ENCODE measurements at regions not wholly inside any gene's neighbourhood (a gene's known extent, or its start where the extent isn't known, plus 50 kb on each side); places are given as distances from the start of the nearest gene placed in this dataset.
"Not testable (repeated sequence)": the region's sequence is repeated elsewhere in the genome, so short reads cannot be mapped to it uniquely, and the experiment has no call there.

DNA sequence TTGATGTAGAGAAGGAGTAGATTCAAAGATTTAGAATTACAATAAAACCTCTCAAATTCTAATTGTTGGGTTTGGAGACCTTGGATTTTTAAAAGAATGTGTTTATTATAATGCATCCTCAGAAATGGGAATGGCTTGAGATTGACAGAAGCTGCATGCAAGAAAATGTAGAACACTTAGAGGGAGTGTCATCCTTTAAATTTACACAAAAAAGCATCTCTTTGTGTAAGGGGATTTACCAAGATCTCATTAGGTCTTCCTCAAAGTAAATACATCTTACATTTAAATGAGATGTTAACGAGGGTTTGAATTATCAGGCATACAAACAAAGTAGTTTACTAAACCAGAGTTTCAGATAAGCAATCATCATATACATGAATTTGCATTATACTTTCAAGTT is 615.0 kb downstream of the FAM133A start:
- no peaks in the 10 kb centered on the region for H3K9me3 ChIP-seq
- TF ChIP-seq, protein P1, sequence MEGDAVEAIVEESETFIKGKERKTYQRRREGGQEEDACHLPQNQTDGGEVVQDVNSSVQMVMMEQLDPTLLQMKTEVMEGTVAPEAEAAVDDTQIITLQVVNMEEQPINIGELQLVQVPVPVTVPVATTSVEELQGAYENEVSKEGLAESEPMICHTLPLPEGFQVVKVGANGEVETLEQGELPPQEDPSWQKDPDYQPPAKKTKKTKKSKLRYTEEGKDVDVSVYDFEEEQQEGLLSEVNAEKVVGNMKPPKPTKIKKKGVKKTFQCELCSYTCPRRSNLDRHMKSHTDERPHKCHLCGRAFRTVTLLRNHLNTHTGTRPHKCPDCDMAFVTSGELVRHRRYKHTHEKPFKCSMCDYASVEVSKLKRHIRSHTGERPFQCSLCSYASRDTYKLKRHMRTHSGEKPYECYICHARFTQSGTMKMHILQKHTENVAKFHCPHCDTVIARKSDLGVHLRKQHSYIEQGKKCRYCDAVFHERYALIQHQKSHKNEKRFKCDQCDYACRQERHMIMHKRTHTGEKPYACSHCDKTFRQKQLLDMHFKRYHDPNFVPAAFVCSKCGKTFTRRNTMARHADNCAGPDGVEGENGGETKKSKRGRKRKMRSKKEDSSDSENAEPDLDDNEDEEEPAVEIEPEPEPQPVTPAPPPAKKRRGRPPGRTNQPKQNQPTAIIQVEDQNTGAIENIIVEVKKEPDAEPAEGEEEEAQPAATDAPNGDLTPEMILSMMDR (IDR thresholded peaks at IDR 0.05) = no peak
- TF ChIP-seq POLR2A (IDR thresholded peaks at IDR 0.05) (no peak), EP300 (IDR thresholded peaks at IDR 0.05) (no peak), POLR2AphosphoS5 (IDR thresholded peaks at IDR 0.05) (no peak)
- intact Hi-C loops (cut with DNase I) = no loop called here
- H3K27me3 ChIP-seq = no peaks in the 10 kb centered on the region
- H3K4me3 ChIP-seq = no peak overlapping the region
- no peak overlapping the region for H3K27ac ChIP-seq
- WGBS, 2 donors = 19 to 41% methylated on average over 1 of the region's 1 CpG
- H3K4me1 ChIP-seq = no peaks in the 10 kb centered on the region
- H3K36me3 ChIP-seq = no peaks in the 10 kb centered on the region
- DNase-seq = no peak

DNA sequence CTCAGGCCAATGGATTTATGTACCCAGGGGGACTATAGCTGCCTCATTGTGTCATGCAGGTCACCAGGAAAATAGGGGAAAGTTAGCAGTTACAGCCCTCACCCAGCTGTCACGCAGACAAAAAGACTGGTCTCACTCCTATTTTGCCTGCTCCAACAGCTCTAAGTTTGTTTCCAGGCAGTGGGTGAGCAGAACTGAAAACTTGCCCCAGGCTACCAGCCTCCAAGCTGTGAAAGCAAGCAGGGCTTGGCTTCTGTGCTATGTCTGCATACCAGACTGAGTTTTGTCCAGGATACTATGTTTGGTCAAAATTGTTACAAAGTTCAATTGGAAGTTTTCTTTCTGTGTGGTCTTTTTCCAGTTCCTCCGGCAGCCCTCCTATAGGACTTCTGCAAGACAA is 628.4 kb downstream of the FAM133A start:
- TF ChIP-seq, protein P1 (IDR thresholded peaks at IDR 0.05) = no peak
- TF ChIP-seq POLR2AphosphoS5 (IDR thresholded peaks at IDR 0.05) (no peak), EP300 (IDR thresholded peaks at IDR 0.05) (no peak), POLR2A (IDR thresholded peaks at IDR 0.05) (no peak)

GRCh38 chrX:94329182-94329581 is 655.2 kb downstream of the FAM133A start:
- intact Hi-C loops (cut with DNase I) = no loop called here
- WGBS, 2 donors = 85 to 89% methylated on average over 1 of the region's 1 CpG
- TF ChIP-seq POLR2AphosphoS5 (IDR thresholded peaks at IDR 0.05) (no peak), EP300 (IDR thresholded peaks at IDR 0.05) (no peak), POLR2A (IDR thresholded peaks at IDR 0.05) (no peak)
- TF ChIP-seq, protein P1 (IDR thresholded peaks at IDR 0.05) = no peak
- no peaks in the 10 kb centered on the region for H3K36me3 ChIP-seq
- H3K27ac ChIP-seq = no peak overlapping the region
- no peaks in the 10 kb centered on the region for H3K4me1 ChIP-seq
- no peaks in the 10 kb centered on the region for H3K27me3 ChIP-seq
- H3K9me3 ChIP-seq = no peaks in the 10 kb centered on the region
- no peak for DNase-seq
- no peak overlapping the region for H3K4me3 ChIP-seq

More for the DNA sequence above, 628.4 kb downstream of the FAM133A start:
- Histone ChIP-seq H3K9me3 (no peaks in the 10 kb centered on the region), H3K4me3 (no peak overlapping the region), H3K36me3 (no peaks in the 10 kb centered on the region), H3K4me1 (no peaks in the 10 kb centered on the region), H3K27me3 (no peaks in the 10 kb centered on the region), H3K27ac (no peak overlapping the region)
- no peak for DNase-seq
- intact Hi-C loops (cut with DNase I) = no loop called here
- WGBS, 2 donors = 88 to 90% methylated on average over 2 of the region's 2 CpGs

- H3K4me3 ChIP-seq; H3K36me3 ChIP-seq; intact Hi-C loops (cut with DNase I); H3K27me3 ChIP-seq; H3K4me1 ChIP-seq; H3K9me3 ChIP-seq; H3K27ac ChIP-seq; DNase-seq: not testable (repeated sequence)
- WGBS, 2 donors = 85 to 92% methylated on average over 7 of the region's 7 CpGs
Observed at GRCh38 chrX:94341730-94342129, 667.7 kb downstream of the FAM133A start.

DNA sequence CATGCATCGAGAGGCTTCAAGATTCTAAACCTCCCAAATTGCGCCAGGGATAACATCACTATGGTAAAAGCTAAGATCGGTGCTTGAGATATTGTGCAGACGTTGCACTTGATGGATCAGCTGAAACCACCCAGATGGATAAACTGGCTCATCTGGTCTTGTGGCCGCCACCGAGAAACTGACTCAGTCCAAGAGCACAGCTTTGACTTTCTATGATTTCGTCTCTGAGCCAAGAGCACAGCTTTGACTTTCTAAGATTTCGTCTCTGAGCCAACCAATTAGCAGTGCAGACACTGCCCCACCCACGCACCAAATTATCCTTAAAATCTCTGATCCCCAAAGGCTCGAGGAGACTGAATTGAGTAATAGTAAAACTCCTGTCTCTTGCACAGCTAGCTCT is 687.2 kb downstream of the FAM133A start:
- DNase-seq = no peak
- Histone ChIP-seq H3K4me1 (no peaks in the 10 kb centered on the region), H3K27ac (no peak overlapping the region), H3K4me3 (no peak overlapping the region), H3K9me3 (no peaks in the 10 kb centered on the region), H3K27me3 (peaks cover 0 to 2% (median 0%) of the 10 kb centered on the region in 3 donors), H3K36me3 (no peaks in the 10 kb centered on the region)
- TF ChIP-seq, protein P1 (IDR thresholded peaks at IDR 0.05) = no peak
- TF ChIP-seq POLR2A (IDR thresholded peaks at IDR 0.05) = no peak
- TF ChIP-seq POLR2AphosphoS5 (IDR thresholded peaks at IDR 0.05) = no peak
- WGBS, 2 donors = 84 to 87% methylated on average over 10 of the region's 10 CpGs
- intact Hi-C loops (cut with DNase I) = no loop called here

All from sigmoid colon (tissue), 6 donors.